ENCODE measurements at regions not wholly inside any gene's neighbourhood (a gene's known extent, or its start where the extent isn't known, plus 50 kb on each side); places are given as distances from the start of the nearest gene placed in this dataset.

DNA sequence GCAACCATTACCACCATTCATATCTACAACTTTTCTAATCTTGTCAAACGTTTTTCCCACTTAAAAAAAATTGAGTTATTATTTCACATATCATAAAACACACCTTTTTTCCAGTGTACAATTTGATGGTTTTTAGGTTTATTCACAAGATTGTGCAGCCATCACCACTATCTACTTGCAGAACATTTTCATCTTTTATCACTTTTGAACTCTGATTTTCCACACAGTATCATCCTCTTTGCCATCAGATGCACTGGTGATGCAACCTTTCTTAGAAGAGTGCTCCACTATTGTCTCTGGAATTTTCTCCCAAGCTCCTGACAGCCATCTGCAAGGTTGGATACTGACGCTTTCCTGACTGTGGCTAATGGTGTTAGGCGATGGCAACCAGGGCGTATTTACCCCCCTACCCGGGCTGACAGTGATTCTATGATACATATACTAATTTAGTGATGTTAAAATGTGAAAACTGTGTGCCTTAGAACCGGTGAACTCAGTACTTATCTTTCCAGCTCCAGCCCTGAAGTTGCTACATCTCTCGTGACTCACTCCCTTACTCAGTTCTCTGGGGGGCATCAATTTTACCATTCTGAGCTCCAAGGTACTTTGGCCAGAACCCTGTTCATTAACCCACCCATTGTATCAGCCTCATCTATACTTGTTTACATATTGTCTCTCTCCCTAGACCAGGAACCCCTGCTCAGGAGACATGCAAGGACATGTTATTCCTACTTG is 105.4 kb upstream of the SPRED2 start:
- H4K20me1 ChIP-seq (ENCODE audit: insufficient read depth, low read length), result no peaks in the 10 kb centered on the region
- peak overlapping the region; percentile 51 for H3K4ac ChIP-seq (ENCODE audit: low read depth, low read length)
- 0 out of 2 replicates have a peak overlapping the region, but pooled peaks have one; percentile 45 for H3K14ac ChIP-seq (replicated peaks; ENCODE audit: low read depth, low read length)
- H3K18ac ChIP-seq (ENCODE audit: low read depth, low read length), result peak overlapping the region; percentile 55
- no peak overlapping the region; the same call in 1 of the 2 replicates for H4K5ac ChIP-seq (ENCODE audit: low read depth, low read length)
- no peak overlapping the region for H3K27ac ChIP-seq (ENCODE audit: insufficient read depth, low read length)
- no peak overlapping the region for H3K4me3 ChIP-seq (ENCODE audit: insufficient read depth, low read depth, low read length)
- peak overlapping the region; percentile 31 to 75; a peak in 3 of 4 replicates for H4K8ac ChIP-seq (ENCODE audit: low read depth in 2 of 2, low read length in 2 of 2)
- peak overlapping the region; percentile 59; the same call in 1 of the 2 replicates for H2BK120ac ChIP-seq (ENCODE audit: low read depth, low read length)
- DNase-seq (peak; percentile 34), ATAC-seq (ENCODE audit: low read depth) (peak; percentile 67)
- H3K9me3 ChIP-seq (ENCODE audit: control insufficient read depth, insufficient read depth, low read length), result no peaks in the 10 kb centered on the region
- TF ChIP-seq FOS (IDR thresholded peaks at IDR 0.05; ENCODE audit: low read depth, low read length), result peak; percentile 40; the same call in 1 of the 2 replicates
- TF ChIP-seq, protein P1, sequence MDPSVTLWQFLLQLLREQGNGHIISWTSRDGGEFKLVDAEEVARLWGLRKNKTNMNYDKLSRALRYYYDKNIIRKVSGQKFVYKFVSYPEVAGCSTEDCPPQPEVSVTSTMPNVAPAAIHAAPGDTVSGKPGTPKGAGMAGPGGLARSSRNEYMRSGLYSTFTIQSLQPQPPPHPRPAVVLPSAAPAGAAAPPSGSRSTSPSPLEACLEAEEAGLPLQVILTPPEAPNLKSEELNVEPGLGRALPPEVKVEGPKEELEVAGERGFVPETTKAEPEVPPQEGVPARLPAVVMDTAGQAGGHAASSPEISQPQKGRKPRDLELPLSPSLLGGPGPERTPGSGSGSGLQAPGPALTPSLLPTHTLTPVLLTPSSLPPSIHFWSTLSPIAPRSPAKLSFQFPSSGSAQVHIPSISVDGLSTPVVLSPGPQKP (IDR thresholded peaks at IDR 0.05; ENCODE audit: borderline replicate concordance, low read depth, low read length), result no peak
- TF ChIP-seq, protein P2, sequence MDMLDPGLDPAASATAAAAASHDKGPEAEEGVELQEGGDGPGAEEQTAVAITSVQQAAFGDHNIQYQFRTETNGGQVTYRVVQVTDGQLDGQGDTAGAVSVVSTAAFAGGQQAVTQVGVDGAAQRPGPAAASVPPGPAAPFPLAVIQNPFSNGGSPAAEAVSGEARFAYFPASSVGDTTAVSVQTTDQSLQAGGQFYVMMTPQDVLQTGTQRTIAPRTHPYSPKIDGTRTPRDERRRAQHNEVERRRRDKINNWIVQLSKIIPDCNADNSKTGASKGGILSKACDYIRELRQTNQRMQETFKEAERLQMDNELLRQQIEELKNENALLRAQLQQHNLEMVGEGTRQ (IDR thresholded peaks at IDR 0.05; ENCODE audit: low read depth, low read length), result no peak
- TF ChIP-seq CEBPB (IDR thresholded peaks at IDR 0.05; ENCODE audit: low read depth, low read length), result peak; percentile 79
- intact Hi-C loops (cut with micrococcal nuclease), result no loop called here
- H4K91ac ChIP-seq (ENCODE audit: insufficient read depth, low read depth, low read length), result no peak overlapping the region
- CTCF ChIA-PET, result interaction anchor here (0.7 to 1.0 kb wide), 2 partner anchors 8 to 15 kb away, joined by 3 to 5 read pairs; no protein-coding TSS in a partner anchor
- H3K9ac ChIP-seq (ENCODE audit: low read depth, low read length), result no peak overlapping the region
- H3K36me3 ChIP-seq (ENCODE audit: control insufficient read depth, insufficient read depth, low read length), result no peaks in the 10 kb centered on the region
- 0 out of 2 replicates have a peak, but pooled peaks cover 2% of the 10 kb centered on the region for H3K4me1 ChIP-seq (ENCODE audit: control insufficient read depth, insufficient read depth, low read length)
- peaks cover 6% of the 10 kb centered on the region; the same call in 1 of the 2 replicates for H3K9me1 ChIP-seq (ENCODE audit: insufficient read depth, low read length)
- no peaks in the 10 kb centered on the region for H3K79me1 ChIP-seq (ENCODE audit: low read depth in 1 of 2, low read length in 2 of 2)
- peaks cover 7% of the 10 kb centered on the region for H3K27me3 ChIP-seq (ENCODE audit: control insufficient read depth, insufficient read depth, low read length)
- peak overlapping the region; percentile 45 for H2BK5ac ChIP-seq (ENCODE audit: low read depth, low read length, poor library complexity, severe bottlenecking)
- WGBS, 2 experiments (ENCODE audit: extremely low coverage in 2 of 2, insufficient read length in 1 of 2), result 100% methylated on average over 1 of the region's 7 CpGs; no CpG with 5 or more reads in 1 of the 2 experiments
- no peak overlapping the region for H2AK9ac ChIP-seq (replicated peaks; ENCODE audit: low read depth, low read length, poor library complexity)
- BruUV-seq (replicated peaks), result no TSS peak
- no peak overlapping the region; the same call in 1 of the 2 replicates for H2AK5ac ChIP-seq (ENCODE audit: low read depth, low read length)
- dilution Hi-C loops (cut with HindIII; ENCODE audit: low sequenced_read_pairs, unreplicated experiment), result no loop called here
- peak overlapping the region; percentile 63 for H2AFZ ChIP-seq (replicated peaks; ENCODE audit: low read length, poor library complexity)
- POLR2A ChIA-PET (ENCODE audit: unreplicated experiment), result interaction anchor here (0.5 kb wide), 1 partner anchor 550 kb away, joined by 6 read pairs; no protein-coding TSS in a partner anchor
- H2BK20ac ChIP-seq (ENCODE audit: low read depth, low read length), result peak overlapping the region; percentile 70; the same call in 1 of the 2 replicates
- H2BK15ac ChIP-seq (ENCODE audit: low read depth, low read length), result peak overlapping the region; percentile 28; the same call in 1 of the 3 replicates
- no peak overlapping the region for H3K4me2 ChIP-seq (ENCODE audit: low read depth, low read length)
- peak overlapping the region; percentile 39; the same call in 1 of the 2 replicates for H3K23ac ChIP-seq (ENCODE audit: low read depth, low read length)
- 0 out of 2 replicates have a peak overlapping the region, but pooled peaks have one; percentile 12 for H3K56ac ChIP-seq (ENCODE audit: extremely low read depth, insufficient read depth, low read length)
- in situ Hi-C loops (cut with MboI; ENCODE audit: low sequenced_read_pairs), result no loop called here

Data from IMR-90 (cell line).